Gastrocnemius medialis (tissue), 4 donors: ENCODE measurements at regions not wholly inside any gene's neighbourhood (a gene's known extent, or its start where the extent isn't known, plus 50 kb on each side); places are given as distances from the start of the nearest gene placed in this dataset.

Source experiments
- ATAC-seq, 2 donors: fragments of 150-250 bp; one replicate each; pipeline ENCODE4 v1.9.1; 2016
- DNase-seq, 2 donors: peaks; one replicate each; pipeline ENCODE4 v3.0.0-alpha.2; 2019
- H3K27ac ChIP-seq, 4 donors: fragments of 200-600 bp; sonication (generic); 1 replicate in 1 of 4; 2 replicates in 3 of 4; pipeline ENCODE4 v1.5.1; 2016 to 2018; ENCODE audit warnings: mild to moderate bottlenecking in 2 of 4, moderate library complexity in 1 of 4
- H3K27me3 ChIP-seq, 3 donors: fragments of 200-600 bp; sonication (generic) in 2 of 3; 1 replicate in 1 of 3; 2 replicates in 2 of 3; pipeline versions ENCODE4 v1.5.1 to v1.6.0; 2016 to 2019; ENCODE audit warnings: mild to moderate bottlenecking in 1 of 3, moderate library complexity in 1 of 3
- H3K36me3 ChIP-seq, 2 donors: fragments of 200-600 bp; sonication (generic) in 1 of 2; one replicate each; pipeline ENCODE4 v1.5.1; 2017 to 2018
- H3K4me1 ChIP-seq, 2 donors: fragments of 200-600 bp; sonication (generic) in 1 of 2; one replicate each; pipeline ENCODE4 v1.5.1; 2016 to 2017; ENCODE audit warnings: mild to moderate bottlenecking in 2 of 2
- H3K4me3 ChIP-seq, 4 donors: fragments of 200-600 bp; sonication (generic) in 3 of 4; 1 replicate in 1 of 4; 2 replicates in 3 of 4; pipeline ENCODE4 v1.5.1; 2016 to 2019; ENCODE audit warnings: mild to moderate bottlenecking in 2 of 4
- H3K9me3 ChIP-seq, 3 donors: fragments of 200-600 bp; sonication (generic) in 2 of 3; 1 replicate in 1 of 3; 2 replicates in 2 of 3; pipeline ENCODE4 v1.5.1; 2016 to 2019
- CTCF ChIP-seq, 5 experiments: fragments of 450-650 bp in 3 of 5; fragments of 200-600 bp in 2 of 5; sonication (generic) in 2 of 5; IDR thresholded peaks in 4 of 5; conservative IDR thresholded peaks in 1 of 5; 1 replicate in 4 of 5; 2 replicates in 1 of 5; pipeline ENCODE4 v1.5.1; 2016 to 2019; ENCODE audit warnings: antibody characterized with exemption in 5 of 5, mild to moderate bottlenecking in 3 of 5, moderate library complexity in 3 of 5
- POLR2A ChIP-seq, 2 donors: fragments of 450-650 bp; IDR thresholded peaks; one replicate each; pipeline ENCODE4 v1.6.1; 2017; ENCODE audit warnings: antibody characterized with exemption in 2 of 2, mild to moderate bottlenecking in 2 of 2, moderate library complexity in 2 of 2
- in situ Hi-C, 4 donors: fragments of 200-750 bp; cut with MboI; loops; one replicate each; pipeline versions ENCODE4 v1.15.0 to v1.8.0; 2017; ENCODE audit warnings: low sequenced_read_pairs in 4 of 4
- intact Hi-C: fragments of 100-400 bp; cut with DNase I; formaldehyde crosslinking; loops from one replicate; pipeline ENCODE4 v1.15.1; 2023; ENCODE audit warnings: low total_unique reads

- H3K9me3 ChIP-seq = no peaks in the 10 kb centered on the region
- H3K27me3 ChIP-seq = no peaks in the 10 kb centered on the region
- ATAC-seq = no peak
- TF ChIP-seq CTCF (IDR thresholded peaks at IDR 0.05 in 4 of 5, conservative IDR thresholded peaks at IDR 0.05 in 1 of 5) = no peak
- no peak for TF ChIP-seq POLR2A (IDR thresholded peaks at IDR 0.05)
- no peaks in the 10 kb centered on the region for H3K4me1 ChIP-seq
- no peaks in the 10 kb centered on the region for H3K36me3 ChIP-seq
- in situ Hi-C loops (no loop called here), intact Hi-C loops (no loop called here)
- no peak overlapping the region for H3K4me3 ChIP-seq
- H3K27ac ChIP-seq = no peak overlapping the region
- no peak for DNase-seq
Measured at GRCh38 chr2:145829931-145830330, 1310.0 kb upstream of the ZEB2 start.

GRCh38 chr2:145827235-145827634 lies 1307.3 kb upstream of the ZEB2 start:
- DNase-seq (no peak), ATAC-seq (no peak)
- no peaks in the 10 kb centered on the region for H3K4me1 ChIP-seq
- H3K27me3 ChIP-seq = no peaks in the 10 kb centered on the region
- TF ChIP-seq CTCF (IDR thresholded peaks at IDR 0.05 in 4 of 5, conservative IDR thresholded peaks at IDR 0.05 in 1 of 5) (no peak), POLR2A (IDR thresholded peaks at IDR 0.05) (no peak)
- intact Hi-C loops (no loop called here), in situ Hi-C loops (no loop called here)
- no peaks in the 10 kb centered on the region for H3K36me3 ChIP-seq
- H3K27ac ChIP-seq = no peak overlapping the region
- no peaks in the 10 kb centered on the region for H3K9me3 ChIP-seq
- no peak overlapping the region for H3K4me3 ChIP-seq

GRCh38 chr2:145824384-145824783 lies 1304.5 kb upstream of the ZEB2 start:
- H3K4me1 ChIP-seq = no peaks in the 10 kb centered on the region
- H3K27me3 ChIP-seq = no peaks in the 10 kb centered on the region
- H3K4me3 ChIP-seq = no peak overlapping the region
- TF ChIP-seq CTCF (IDR thresholded peaks at IDR 0.05 in 4 of 5, conservative IDR thresholded peaks at IDR 0.05 in 1 of 5) = no peak
- TF ChIP-seq POLR2A (IDR thresholded peaks at IDR 0.05) = no peak
- no peaks in the 10 kb centered on the region for H3K36me3 ChIP-seq
- intact Hi-C loops (no loop called here), in situ Hi-C loops (no loop called here)
- no peak for DNase-seq
- no peak overlapping the region for H3K27ac ChIP-seq
- H3K9me3 ChIP-seq = no peaks in the 10 kb centered on the region
- ATAC-seq = no peak

GRCh38 chr2:145822892-145823534 lies 1303.1 kb upstream of the ZEB2 start:
- intact Hi-C loops (no loop called here), in situ Hi-C loops (no loop called here)
- Histone ChIP-seq H3K4me3 (no peak overlapping the region), H3K27me3 (no peaks in the 10 kb centered on the region), H3K27ac (no peak overlapping the region), H3K36me3 (no peaks in the 10 kb centered on the region), H3K9me3 (no peaks in the 10 kb centered on the region), H3K4me1 (no peaks in the 10 kb centered on the region)
- no peak for ATAC-seq
- no peak for DNase-seq
- no peak for TF ChIP-seq CTCF (IDR thresholded peaks at IDR 0.05 in 4 of 5, conservative IDR thresholded peaks at IDR 0.05 in 1 of 5)
- no peak for TF ChIP-seq POLR2A (IDR thresholded peaks at IDR 0.05)

- Histone ChIP-seq H3K27me3 (no peaks in the 10 kb centered on the region), H3K4me3 (no peak overlapping the region), H3K36me3 (no peaks in the 10 kb centered on the region), H3K9me3 (no peaks in the 10 kb centered on the region), H3K4me1 (no peaks in the 10 kb centered on the region), H3K27ac (no peak overlapping the region)
- in situ Hi-C loops = no loop called here
- TF ChIP-seq POLR2A (IDR thresholded peaks at IDR 0.05) = no peak
- TF ChIP-seq CTCF (IDR thresholded peaks at IDR 0.05 in 4 of 5, conservative IDR thresholded peaks at IDR 0.05 in 1 of 5) = no peak
- DNase-seq (no peak), ATAC-seq (no peak)
- intact Hi-C loops = no loop called here
Measured at GRCh38 chr2:145820651-145821050, 1300.7 kb upstream of the ZEB2 start.
